NCI-H2196 treated with DMSO at 0.1 percent for 48 hours (cell line): ENCODE measurements at regions not wholly inside any gene's neighbourhood (a gene's known extent, or its start where the extent isn't known, plus 50 kb on each side); places are given as distances from the start of the nearest gene placed in this dataset.
"Not testable (repeated sequence)": the region's sequence is repeated elsewhere in the genome, so short reads cannot be mapped to it uniquely, and the experiment has no call there.

Experiments used
- DNase-seq: peaks from one replicate; lab custom pipeline; 2025; ENCODE audit not compliant: unreplicated experiment; lab: John Stamatoyannopoulos, UW

GRCh38 chr5:126011526-126011925, 411.7 kb upstream of the GRAMD2B start:
- DNase-seq = not testable (repeated sequence)

GRCh38 chr5:126014676-126015075, 408.5 kb upstream of the GRAMD2B start:
- DNase-seq = no peak

GRCh38 chr5:126015235-126016181, 407.7 kb upstream of the GRAMD2B start:
- DNase-seq = no peak

GRCh38 chr5:126016256-126016655, 407.0 kb upstream of the GRAMD2B start:
- DNase-seq = peak; percentile 8

- no peak for DNase-seq
Observed at GRCh38 chr5:126017096-126017495, 406.1 kb upstream of the GRAMD2B start.

- no peak for DNase-seq
Observed at GRCh38 chr5:126020770-126021169, 402.4 kb upstream of the GRAMD2B start.

- no peak for DNase-seq
Observed at GRCh38 chr5:126023994-126024441, 399.2 kb upstream of the GRAMD2B start.

- DNase-seq = no peak
Observed at GRCh38 chr5:126027149-126027548, 396.1 kb upstream of the GRAMD2B start.

GRCh38 chr5:126027652-126028051, 395.6 kb upstream of the GRAMD2B start:
- DNase-seq = no peak

- DNase-seq = no peak
Observed at GRCh38 chr5:126028336-126028735, 394.9 kb upstream of the GRAMD2B start.

- not testable (repeated sequence) for DNase-seq
Observed at GRCh38 chr5:126029282-126029681, 393.9 kb upstream of the GRAMD2B start.

- DNase-seq = no peak
Observed at GRCh38 chr5:126030698-126031097, 392.5 kb upstream of the GRAMD2B start.

GRCh38 chr5:126031989-126032716, 391.1 kb upstream of the GRAMD2B start:
- peak; percentile 39 for DNase-seq

- no peak for DNase-seq
Observed at GRCh38 chr5:126043688-126044087, 379.5 kb upstream of the GRAMD2B start.

GRCh38 chr5:126044111-126044668, 379.0 kb upstream of the GRAMD2B start:
- DNase-seq = peak; percentile 26

GRCh38 chr5:126044931-126045565, 378.2 kb upstream of the GRAMD2B start:
- no peak for DNase-seq

GRCh38 chr5:126046318-126046717, 376.9 kb upstream of the GRAMD2B start:
- no peak for DNase-seq

GRCh38 chr5:126046846-126047571, 376.2 kb upstream of the GRAMD2B start:
- DNase-seq = no peak

- no peak for DNase-seq
Observed at GRCh38 chr5:126052120-126052519, 371.1 kb upstream of the GRAMD2B start.

- no peak for DNase-seq
Observed at GRCh38 chr5:126052791-126053190, 370.4 kb upstream of the GRAMD2B start.
